D721Med (cell line): ENCODE measurements at regions not wholly inside any gene's neighbourhood (a gene's known extent, or its start where the extent isn't known, plus 50 kb on each side); places are given as distances from the start of the nearest gene placed in this dataset.
"Not testable (repeated sequence)": the region's sequence is repeated elsewhere in the genome, so short reads cannot be mapped to it uniquely, and the experiment has no call there.

ENCODE experiments used
- DNase-seq: peaks from one replicate; pipeline ENCODE4 v3.0.0; 2011; ENCODE audit warnings: low spot score; ENCODE audit not compliant: insufficient read length
- FAIRE-seq: peaks from 2 replicates; lab custom pipeline; 2011; peaks lifted over from hg19 to GRCh38; lab: Jason Lieb, UNC
- TF ChIP-seq, protein P1 (sequence below): IDR thresholded peaks from 2 replicates; pipeline ENCODE4 v1.5.1; 2012; ENCODE audit warnings: mild to moderate bottlenecking, control low read depth; ENCODE audit not compliant: insufficient read depth; ENCODE audit errors: missing control alignments

DNA sequence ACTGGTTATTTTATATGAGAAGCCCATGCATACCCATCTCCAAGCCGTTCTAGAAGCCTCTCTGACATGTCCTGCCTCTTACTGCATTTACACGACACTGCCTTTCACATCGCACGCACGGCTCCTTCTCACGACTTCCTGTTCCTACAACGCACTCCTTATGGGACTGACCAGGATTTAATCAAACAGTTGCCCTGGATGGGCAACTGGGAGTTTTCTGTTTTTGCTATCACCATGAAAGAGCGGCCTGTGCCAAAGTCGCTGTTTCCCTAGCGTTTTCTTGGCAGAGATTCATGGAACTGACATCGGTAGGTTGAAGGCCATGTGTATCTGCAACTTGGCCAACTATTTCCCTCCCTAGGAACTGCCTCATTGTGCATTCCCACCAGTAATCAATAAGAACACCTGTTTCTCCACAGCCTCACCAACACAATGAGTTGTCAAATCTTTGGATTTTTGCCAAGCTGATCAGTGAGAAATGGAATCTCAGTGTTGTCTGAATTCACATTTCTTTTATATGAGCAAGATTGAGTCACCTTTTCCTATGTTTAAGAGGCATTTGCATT is 97.2 kb upstream of the OTOS start:
- TF ChIP-seq, protein P1, sequence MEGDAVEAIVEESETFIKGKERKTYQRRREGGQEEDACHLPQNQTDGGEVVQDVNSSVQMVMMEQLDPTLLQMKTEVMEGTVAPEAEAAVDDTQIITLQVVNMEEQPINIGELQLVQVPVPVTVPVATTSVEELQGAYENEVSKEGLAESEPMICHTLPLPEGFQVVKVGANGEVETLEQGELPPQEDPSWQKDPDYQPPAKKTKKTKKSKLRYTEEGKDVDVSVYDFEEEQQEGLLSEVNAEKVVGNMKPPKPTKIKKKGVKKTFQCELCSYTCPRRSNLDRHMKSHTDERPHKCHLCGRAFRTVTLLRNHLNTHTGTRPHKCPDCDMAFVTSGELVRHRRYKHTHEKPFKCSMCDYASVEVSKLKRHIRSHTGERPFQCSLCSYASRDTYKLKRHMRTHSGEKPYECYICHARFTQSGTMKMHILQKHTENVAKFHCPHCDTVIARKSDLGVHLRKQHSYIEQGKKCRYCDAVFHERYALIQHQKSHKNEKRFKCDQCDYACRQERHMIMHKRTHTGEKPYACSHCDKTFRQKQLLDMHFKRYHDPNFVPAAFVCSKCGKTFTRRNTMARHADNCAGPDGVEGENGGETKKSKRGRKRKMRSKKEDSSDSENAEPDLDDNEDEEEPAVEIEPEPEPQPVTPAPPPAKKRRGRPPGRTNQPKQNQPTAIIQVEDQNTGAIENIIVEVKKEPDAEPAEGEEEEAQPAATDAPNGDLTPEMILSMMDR = no peak
- FAIRE-seq = no peak
- no peak for DNase-seq

DNA sequence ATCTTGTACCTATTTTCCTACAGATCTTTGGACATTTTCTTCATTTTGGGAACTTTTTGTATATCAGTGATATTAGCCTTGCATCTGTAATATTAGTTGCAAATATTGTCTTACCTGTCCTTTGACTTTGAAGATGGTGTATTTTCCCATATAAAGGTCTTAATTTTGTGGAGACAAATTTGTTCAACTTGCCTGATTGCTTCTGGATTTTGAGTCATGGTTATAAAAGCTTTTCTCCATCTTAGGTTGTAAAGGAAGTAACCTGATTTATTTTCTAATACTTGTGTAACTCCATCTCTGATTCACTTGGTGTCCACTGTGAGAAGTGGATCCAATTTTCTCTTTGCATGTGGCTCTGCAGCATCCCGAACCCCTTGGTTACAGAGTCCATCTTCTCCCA is 97.7 kb upstream of the OTOS start:
- FAIRE-seq = no peak
- DNase-seq = no peak
- TF ChIP-seq, protein P1 = no peak

DNA sequence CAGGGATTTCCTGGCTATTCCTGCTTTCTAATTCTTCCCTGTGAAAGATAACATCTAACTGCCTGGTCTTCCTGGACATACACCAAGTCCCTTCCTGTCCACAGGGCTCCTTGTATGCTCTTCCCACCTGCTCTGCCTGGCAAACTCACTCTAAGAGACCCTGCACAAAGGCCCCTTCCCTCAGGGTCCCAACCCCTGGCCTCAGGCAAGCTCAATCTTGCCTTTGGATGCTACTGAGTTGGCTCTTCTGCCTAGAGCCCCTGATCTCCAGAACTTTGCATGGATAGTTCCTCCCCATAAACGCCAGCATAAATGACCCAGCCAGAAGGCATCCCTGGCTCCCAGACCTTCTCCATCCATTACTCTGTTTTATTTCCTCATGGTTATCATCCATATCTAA is 98.3 kb upstream of the OTOS start:
- TF ChIP-seq, protein P1 = no peak
- DNase-seq (no peak), FAIRE-seq (no peak)

DNA sequence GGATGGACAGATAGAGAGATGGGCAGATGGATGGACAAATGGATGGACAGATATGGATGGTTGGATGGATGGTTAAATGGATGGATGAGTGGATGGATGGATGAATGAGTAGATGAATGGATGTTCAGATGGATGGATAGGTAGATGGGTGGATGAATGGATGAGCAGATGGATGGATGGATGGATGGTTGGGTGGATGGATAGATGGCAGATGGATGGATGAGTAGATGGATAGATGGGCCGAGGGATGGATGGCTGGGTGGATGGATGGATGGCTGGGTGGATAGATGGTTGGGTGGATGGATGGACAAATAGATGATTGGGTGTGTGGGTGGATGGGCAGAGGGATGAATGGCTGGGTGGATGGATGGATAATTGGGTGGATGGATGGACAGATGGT is 98.9 kb upstream of the OTOS start:
- FAIRE-seq = no peak

DNA sequence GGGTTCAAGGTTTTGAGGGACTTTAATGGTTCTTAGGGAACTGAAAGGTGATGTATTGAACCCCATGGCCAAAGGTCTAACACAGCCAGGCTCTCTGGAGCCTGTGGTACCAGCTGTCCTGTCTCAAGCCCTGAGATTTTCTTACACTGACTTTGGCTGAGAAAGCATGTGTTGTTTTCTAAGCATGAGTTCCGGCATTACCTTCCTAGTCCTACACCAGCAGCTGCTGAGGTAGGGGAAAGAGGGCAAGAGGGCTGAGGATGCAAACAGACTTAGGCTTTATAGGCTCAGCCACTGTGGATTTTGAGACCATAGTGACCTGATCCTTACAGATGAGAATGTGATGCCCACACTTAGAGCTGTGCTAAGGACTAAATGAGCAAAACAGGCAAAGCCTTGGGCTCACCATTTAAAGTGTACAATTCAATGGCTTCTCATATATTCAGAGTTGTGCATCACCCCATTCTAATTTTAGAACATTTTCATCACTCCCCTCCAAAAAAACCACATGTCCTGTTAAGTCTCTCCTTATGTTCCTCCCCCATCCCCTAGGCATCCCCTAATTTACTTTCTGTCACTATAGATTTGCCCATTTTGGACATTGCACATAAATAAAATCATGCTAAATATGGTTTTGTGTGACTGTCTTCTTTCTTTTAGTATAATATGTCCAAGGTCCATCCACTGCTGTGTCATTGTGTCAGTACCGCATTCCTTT is 99.7 kb upstream of the OTOS start:
- DNase-seq (no peak), FAIRE-seq (no peak)
- TF ChIP-seq, protein P1 = no peak

More for the DNA sequence above, 98.9 kb upstream of the OTOS start:
- no peak for DNase-seq
- TF ChIP-seq, protein P1 = no peak

DNA sequence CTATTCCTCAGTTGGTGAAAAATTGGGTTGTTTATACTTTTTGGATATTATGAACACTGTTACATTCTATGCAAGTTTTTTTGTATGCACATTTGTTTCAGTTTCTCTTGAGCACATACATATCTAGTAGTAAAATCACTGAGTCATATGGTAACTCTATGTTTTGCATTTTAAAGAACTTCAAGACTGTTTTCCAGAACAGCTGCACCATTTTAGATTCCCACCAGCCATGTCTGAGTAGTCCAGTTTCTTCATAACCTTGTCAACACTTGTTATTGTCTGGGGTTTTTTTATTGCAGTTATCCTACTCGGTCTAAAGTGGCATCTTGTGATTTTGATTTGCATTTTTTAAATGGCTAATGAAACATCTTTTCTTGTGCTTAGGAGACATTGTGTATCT is 100.3 kb upstream of the OTOS start:
- TF ChIP-seq, protein P1 = no peak
- no peak for FAIRE-seq
- DNase-seq = no peak

DNA sequence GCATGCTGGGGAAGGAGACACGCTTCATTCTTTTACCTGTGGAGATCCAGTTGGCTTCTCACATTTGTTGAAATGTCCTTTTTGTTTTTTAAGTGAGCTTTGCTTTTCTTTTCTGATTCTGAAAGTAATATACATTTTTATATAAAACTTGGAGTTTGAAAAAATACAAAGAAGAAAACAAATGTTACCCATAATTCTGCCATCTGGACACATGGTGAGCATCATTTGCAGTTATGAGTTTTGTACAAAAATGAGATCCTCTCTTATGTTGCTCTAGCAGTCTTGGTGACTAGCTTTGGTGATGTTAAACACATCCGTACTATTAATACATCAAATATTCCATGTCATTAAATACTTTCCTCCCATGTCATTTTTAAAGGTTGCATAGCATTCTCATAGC is 101.1 kb upstream of the OTOS start:
- TF ChIP-seq, protein P1 = no peak
- no peak for DNase-seq
- FAIRE-seq = no peak

DNA sequence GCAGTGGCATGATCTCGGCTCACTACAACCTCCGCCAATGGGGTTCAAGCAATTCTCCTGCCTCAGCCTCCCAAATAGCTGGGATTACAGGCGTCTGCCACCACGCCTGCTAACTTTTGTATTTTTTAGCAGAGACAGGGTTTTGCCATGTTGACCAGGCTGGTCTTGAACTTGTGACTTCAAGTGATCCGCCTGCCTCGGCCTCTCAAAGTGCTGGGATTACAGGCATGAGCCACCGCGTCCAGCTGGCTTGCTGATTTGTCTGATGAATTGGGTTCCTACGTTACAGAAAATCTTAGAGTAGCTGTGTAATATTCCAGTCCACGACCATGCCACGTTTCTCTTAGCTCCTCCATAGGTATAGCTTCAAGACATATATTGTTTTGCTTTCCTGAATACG is 102.6 kb upstream of the OTOS start:
- DNase-seq, FAIRE-seq: not testable (repeated sequence)
